ENCODE measurements at regions not wholly inside any gene's neighbourhood (a gene's known extent, or its start where the extent isn't known, plus 50 kb on each side); places are given as distances from the start of the nearest gene placed in this dataset.

GRCh38 chr3:87546216-87546615 lies 269.8 kb upstream of the POU1F1 start (continued):
- TF ChIP-seq ID3 (CRISPR knock-in tag; IDR thresholded peaks at IDR 0.05) (no peak), ID3 (tag; IDR thresholded peaks at IDR 0.05) (no peak), FOXA3 (CRISPR knock-in tag; conservative IDR thresholded peaks at IDR 0.05 in 1 of 2, IDR thresholded peaks at IDR 0.05 in 1 of 2) (no peak), VEZF1 (CRISPR knock-in tag; IDR thresholded peaks at IDR 0.05) (no peak), MYC (IDR thresholded peaks at IDR 0.05; ENCODE audit: low read depth, low read length) (no peak), MYC (CRISPR knock-in tag; IDR thresholded peaks at IDR 0.05; ENCODE audit: borderline replicate concordance, low read depth) (no peak), ZNF444 (CRISPR knock-in tag; IDR thresholded peaks at IDR 0.05) (no peak), AFF1 (IDR thresholded peaks at IDR 0.05; ENCODE audit: low read depth in 1 of 2, partially characterized antibody in 2 of 2) (no peak), SMAD4 (CRISPR knock-in tag; conservative IDR thresholded peaks at IDR 0.05) (no peak), GTF2A2 (tag; IDR thresholded peaks at IDR 0.05) (no peak), ZNF395 (CRISPR knock-in tag; IDR thresholded peaks at IDR 0.05) (no peak), ZBTB5 (IDR thresholded peaks at IDR 0.05) (no peak), ZNF316 (IDR thresholded peaks at IDR 0.05) (no peak), SMARCA5 (IDR thresholded peaks at IDR 0.05) (no peak), CTCFL (IDR thresholded peaks at IDR 0.05; ENCODE audit: borderline replicate concordance, insufficient read depth, low read depth, low read length, poor library complexity, severe bottlenecking) (no peak), NFE2 (IDR thresholded peaks at IDR 0.05; ENCODE audit: low read depth) (no peak)
